ENCODE measurements at regions not wholly inside any gene's neighbourhood (a gene's known extent, or its start where the extent isn't known, plus 50 kb on each side); places are given as distances from the start of the nearest gene placed in this dataset.

GRCh38 chr13:82674546-82674945 lies 1207.7 kb downstream of the SLITRK1 start:
- H3K27me3 ChIP-seq, result no peaks in the 10 kb centered on the region
- WGBS, 2 donors, result 44 to 52% methylated on average over 1 of the region's 1 CpG
- TF ChIP-seq POLR2AphosphoS5 (IDR thresholded peaks at IDR 0.05), result no peak
- no peak for TF ChIP-seq CTCF (IDR thresholded peaks at IDR 0.05)
- TF ChIP-seq POLR2A (IDR thresholded peaks at IDR 0.05), result no peak
- no peak for TF ChIP-seq EP300 (IDR thresholded peaks at IDR 0.05)
- no peaks in the 10 kb centered on the region for H3K9me3 ChIP-seq
- no peaks in the 10 kb centered on the region for H3K4me1 ChIP-seq
- no peak overlapping the region for H3K27ac ChIP-seq
- no peak overlapping the region for H3K4me3 ChIP-seq
- no peaks in the 10 kb centered on the region for H3K36me3 ChIP-seq
- ATAC-seq (ENCODE audit: low FRiP score in 2 of 2) (no peak), DNase-seq (no peak)

GRCh38 chr13:82672248-82672647 lies 1210.0 kb downstream of the SLITRK1 start:
- Histone ChIP-seq H3K4me1 (no peaks in the 10 kb centered on the region), H3K36me3 (no peaks in the 10 kb centered on the region), H3K4me3 (no peak overlapping the region), H3K27me3 (no peaks in the 10 kb centered on the region), H3K9me3 (no peaks in the 10 kb centered on the region), H3K27ac (no peak overlapping the region)
- no peak for TF ChIP-seq EP300 (IDR thresholded peaks at IDR 0.05)
- TF ChIP-seq POLR2AphosphoS5 (IDR thresholded peaks at IDR 0.05), result no peak
- TF ChIP-seq CTCF (IDR thresholded peaks at IDR 0.05), result no peak
- TF ChIP-seq POLR2A (IDR thresholded peaks at IDR 0.05), result no peak
- 79 to 86% methylated on average over 2 of the region's 2 CpGs for WGBS, 2 donors
- ATAC-seq (ENCODE audit: low FRiP score in 2 of 2), result no peak
- no peak for DNase-seq

GRCh38 chr13:82664183-82664582 lies 1218.1 kb downstream of the SLITRK1 start:
- H3K27ac ChIP-seq, result no peak overlapping the region
- no peaks in the 10 kb centered on the region for H3K27me3 ChIP-seq
- ATAC-seq (ENCODE audit: low FRiP score in 2 of 2), result no peak
- no peak overlapping the region for H3K4me3 ChIP-seq
- TF ChIP-seq CTCF (IDR thresholded peaks at IDR 0.05) (no peak), EP300 (IDR thresholded peaks at IDR 0.05) (no peak)
- 44 to 68% methylated on average over 1 of the region's 1 CpG for WGBS, 2 donors
- H3K36me3 ChIP-seq, result no peaks in the 10 kb centered on the region
- DNase-seq, result no peak
- no peaks in the 10 kb centered on the region for H3K9me3 ChIP-seq
- H3K4me1 ChIP-seq, result no peaks in the 10 kb centered on the region

GRCh38 chr13:82661126-82661525 lies 1221.1 kb downstream of the SLITRK1 start:
- no peaks in the 10 kb centered on the region for H3K36me3 ChIP-seq
- no peaks in the 10 kb centered on the region for H3K9me3 ChIP-seq
- ATAC-seq (ENCODE audit: low FRiP score in 2 of 2) (no peak), DNase-seq (no peak)
- no peak overlapping the region for H3K27ac ChIP-seq
- no peaks in the 10 kb centered on the region for H3K27me3 ChIP-seq
- no peak overlapping the region for H3K4me3 ChIP-seq
- TF ChIP-seq POLR2AphosphoS5 (IDR thresholded peaks at IDR 0.05), result no peak
- TF ChIP-seq POLR2A (IDR thresholded peaks at IDR 0.05), result no peak
- TF ChIP-seq EP300 (IDR thresholded peaks at IDR 0.05), result no peak
- no peak for TF ChIP-seq CTCF (IDR thresholded peaks at IDR 0.05)
- H3K4me1 ChIP-seq, result no peaks in the 10 kb centered on the region
- 68 to 85% methylated on average over 4 of the region's 4 CpGs for WGBS, 2 donors

- H3K9me3 ChIP-seq, result no peaks in the 10 kb centered on the region
- no peaks in the 10 kb centered on the region for H3K4me1 ChIP-seq
- H3K36me3 ChIP-seq, result no peaks in the 10 kb centered on the region
- H3K4me3 ChIP-seq, result no peak overlapping the region
- ATAC-seq (ENCODE audit: low FRiP score in 2 of 2), result no peak
- H3K27me3 ChIP-seq, result no peaks in the 10 kb centered on the region
- no peak overlapping the region for H3K27ac ChIP-seq
- no peak for TF ChIP-seq POLR2AphosphoS5 (IDR thresholded peaks at IDR 0.05)
- TF ChIP-seq CTCF (IDR thresholded peaks at IDR 0.05), result no peak
- no peak for TF ChIP-seq EP300 (IDR thresholded peaks at IDR 0.05)
- TF ChIP-seq POLR2A (IDR thresholded peaks at IDR 0.05), result no peak
- WGBS, 2 donors, result 40 to 60% methylated on average over 1 of the region's 1 CpG
- no peak for DNase-seq
Observed at GRCh38 chr13:82658811-82659210, 1223.5 kb downstream of the SLITRK1 start.

Measured in upper lobe of left lung (tissue), 6 donors.